HEK293T (cell line): ENCODE measurements at regions not wholly inside any gene's neighbourhood (a gene's known extent, or its start where the extent isn't known, plus 50 kb on each side); places are given as distances from the start of the nearest gene placed in this dataset.
A peak's percentile ranks its signal among the peaks of the same experiment; 100 is the strongest.

Source experiments
- CTCF ChIA-PET: fragments of 350-600 bp; formaldehyde crosslinking; extraction: SDS; loops from one replicate; lab custom pipeline; 2021; ENCODE audit warnings: antibody characterized with exemption, inconsistent platforms; lab: Yijun Ruan, JAX
- POLR2A ChIA-PET: fragments of 350-600 bp; formaldehyde crosslinking; extraction: SDS; loops from one replicate; lab custom pipeline; 2020; ENCODE audit warnings: antibody characterized with exemption, inconsistent platforms; lab: Yijun Ruan, JAX
- DNase-seq: peaks from one replicate; pipeline ENCODE4 v3.0.0; 2012; ENCODE audit warnings: mixed read lengths; ENCODE audit errors: extremely low spot score
- ARNT ChIP-seq: fragments of 450-650 bp; IDR thresholded peaks from 2 replicates; pipeline ENCODE4 v1.6.1; 2017; ENCODE audit warnings: mild to moderate bottlenecking
- BHLHE40 ChIP-seq: fragments of 450-650 bp; IDR thresholded peaks from 2 replicates; pipeline ENCODE4 v1.6.1; 2016; ENCODE audit warnings: mild to moderate bottlenecking, moderate library complexity, borderline replicate concordance
- CTBP1 ChIP-seq: fragments of 450-650 bp; IDR thresholded peaks from 2 replicates; pipeline ENCODE4 v1.6.1; 2016; ENCODE audit warnings: borderline replicate concordance
- ELF4 ChIP-seq: fragments of 450-650 bp; IDR thresholded peaks from 2 replicates; pipeline ENCODE4 v1.6.1; 2017; ENCODE audit warnings: antibody characterized with exemption
- FOXA1 ChIP-seq: fragments of 450-650 bp; IDR thresholded peaks from 2 replicates; pipeline ENCODE4 v1.6.1; 2016; ENCODE audit warnings: mild to moderate bottlenecking
- FOXK2 ChIP-seq: fragments of 450-650 bp; IDR thresholded peaks from 2 replicates; pipeline ENCODE4 v1.6.1; 2016; ENCODE audit warnings: mild to moderate bottlenecking
- FOXM1 ChIP-seq: fragments of 450-650 bp; IDR thresholded peaks from 2 replicates; pipeline ENCODE4 v1.6.1; 2017; ENCODE audit warnings: mild to moderate bottlenecking, borderline replicate concordance
- HDGF ChIP-seq: fragments of 450-650 bp; IDR thresholded peaks from 2 replicates; pipeline ENCODE4 v1.6.1; 2017; ENCODE audit warnings: antibody characterized with exemption, borderline replicate concordance
- L3MBTL2 ChIP-seq: fragments of 450-650 bp; conservative IDR thresholded peaks from 2 replicates; pipeline ENCODE4 v1.6.1; 2016; ENCODE audit warnings: mild to moderate bottlenecking
- LEF1 ChIP-seq: fragments of 450-650 bp; IDR thresholded peaks from 2 replicates; pipeline ENCODE4 v1.6.1; 2017; ENCODE audit warnings: mild to moderate bottlenecking, borderline replicate concordance
- NFRKB ChIP-seq: fragments of 450-650 bp; IDR thresholded peaks from 2 replicates; pipeline ENCODE4 v1.6.1; 2016; ENCODE audit warnings: mild to moderate bottlenecking, moderate library complexity
- SP1 ChIP-seq: fragments of 450-650 bp; IDR thresholded peaks from 2 replicates; pipeline ENCODE4 v1.6.1; 2017
- SUZ12 ChIP-seq: fragments of 450-650 bp; IDR thresholded peaks from 2 replicates; pipeline ENCODE4 v1.6.1; 2016; ENCODE audit warnings: mild to moderate bottlenecking
- TARDBP ChIP-seq: fragments of 450-650 bp; IDR thresholded peaks from 2 replicates; pipeline ENCODE4 v1.6.1; 2016
- ZNF384 ChIP-seq: fragments of 450-650 bp; IDR thresholded peaks from 2 replicates; pipeline ENCODE4 v1.6.1; 2016
- TF ChIP-seq, protein P1 (sequence below): fragments of 450-650 bp; IDR thresholded peaks from 2 replicates; pipeline ENCODE4 v1.6.1; 2016

DNA sequence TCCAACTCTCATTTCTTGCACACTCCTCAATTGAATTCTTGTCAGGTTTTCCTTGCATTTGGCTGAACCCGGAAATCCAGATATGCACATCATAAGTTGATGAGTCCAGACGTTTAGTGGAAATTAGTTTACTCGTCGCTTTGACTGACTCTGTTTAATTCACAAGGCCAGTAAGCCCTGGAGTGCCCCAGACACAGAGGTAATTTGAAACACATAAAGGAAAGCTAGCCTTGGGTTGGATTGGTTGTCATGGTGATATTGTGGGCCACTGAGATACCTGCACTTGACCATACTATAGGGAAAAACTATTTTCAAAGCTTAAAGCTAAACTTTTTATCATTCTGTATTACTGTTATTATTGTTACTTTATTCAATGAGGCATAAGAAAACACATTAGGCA, 178.3 kb upstream of the CA10 start:
- TF ChIP-seq, protein P1, sequence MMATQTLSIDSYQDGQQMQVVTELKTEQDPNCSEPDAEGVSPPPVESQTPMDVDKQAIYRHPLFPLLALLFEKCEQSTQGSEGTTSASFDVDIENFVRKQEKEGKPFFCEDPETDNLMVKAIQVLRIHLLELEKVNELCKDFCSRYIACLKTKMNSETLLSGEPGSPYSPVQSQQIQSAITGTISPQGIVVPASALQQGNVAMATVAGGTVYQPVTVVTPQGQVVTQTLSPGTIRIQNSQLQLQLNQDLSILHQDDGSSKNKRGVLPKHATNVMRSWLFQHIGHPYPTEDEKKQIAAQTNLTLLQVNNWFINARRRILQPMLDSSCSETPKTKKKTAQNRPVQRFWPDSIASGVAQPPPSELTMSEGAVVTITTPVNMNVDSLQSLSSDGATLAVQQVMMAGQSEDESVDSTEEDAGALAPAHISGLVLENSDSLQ = no peak
- no peak for TF ChIP-seq BHLHE40
- CTCF ChIA-PET = no interaction called here
- no peak for DNase-seq
- POLR2A ChIA-PET = no interaction called here

DNA sequence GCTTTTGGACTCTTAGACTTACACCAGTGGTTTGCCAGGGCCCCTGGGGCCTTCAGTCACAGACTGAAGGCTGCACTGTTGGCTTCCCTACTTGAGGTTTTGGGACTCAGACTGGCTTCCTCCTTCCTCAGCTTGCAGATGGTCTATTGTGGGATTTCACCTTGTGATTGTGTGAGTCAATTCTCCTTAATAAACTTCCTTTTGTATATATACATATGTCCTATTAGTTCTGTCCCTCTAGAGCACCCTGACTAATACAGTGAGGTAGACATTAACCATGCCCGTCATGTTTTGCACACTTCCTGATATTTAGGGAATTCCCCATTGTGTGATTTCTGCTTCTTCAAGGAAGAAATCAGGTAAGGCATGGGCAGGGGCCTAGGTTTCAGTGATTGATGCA, 147.8 kb upstream of the CA10 start:
- CTCF ChIA-PET = no interaction called here
- POLR2A ChIA-PET = no interaction called here
- DNase-seq = no peak
- TF ChIP-seq FOXA1 (no peak), ZNF384 (no peak), BHLHE40 (no peak), TARDBP (no peak), ARNT (no peak), FOXK2 (no peak), FOXM1 (no peak), L3MBTL2 (no peak), LEF1 (no peak), NFRKB (no peak), SP1 (no peak), CTBP1 (no peak)

DNA sequence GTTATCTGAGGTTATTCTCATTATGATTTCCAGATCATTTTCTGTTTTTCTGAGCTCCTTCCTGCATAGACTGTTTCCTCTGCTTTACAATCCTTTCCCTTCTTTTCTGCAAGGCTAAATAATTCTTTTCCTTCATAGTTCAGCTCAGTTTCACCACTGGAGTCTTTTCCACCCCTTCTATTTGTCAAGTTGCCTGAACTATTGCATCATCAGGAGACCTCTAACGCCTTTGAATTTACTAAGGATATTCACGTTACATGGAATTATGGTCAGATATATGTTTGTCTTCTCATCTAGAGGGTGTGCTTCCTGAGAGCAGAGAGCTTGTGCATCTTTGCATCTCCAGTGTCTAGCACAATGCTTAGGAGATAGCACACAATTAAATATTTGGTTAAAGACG, 140.4 kb upstream of the CA10 start:
- TF ChIP-seq FOXM1 (no peak), CTBP1 (no peak), FOXK2 (no peak), NFRKB (no peak), SUZ12 (no peak), FOXA1 (no peak), L3MBTL2 (no peak), HDGF (no peak), BHLHE40 (no peak), TARDBP (no peak), ELF4 (no peak), SP1 (no peak), ZNF384 (no peak), ARNT (no peak), LEF1 (no peak)
- TF ChIP-seq, protein P1 = no peak
- ChIA-PET POLR2A (no interaction called here), CTCF (no interaction called here)
- DNase-seq = no peak

DNA sequence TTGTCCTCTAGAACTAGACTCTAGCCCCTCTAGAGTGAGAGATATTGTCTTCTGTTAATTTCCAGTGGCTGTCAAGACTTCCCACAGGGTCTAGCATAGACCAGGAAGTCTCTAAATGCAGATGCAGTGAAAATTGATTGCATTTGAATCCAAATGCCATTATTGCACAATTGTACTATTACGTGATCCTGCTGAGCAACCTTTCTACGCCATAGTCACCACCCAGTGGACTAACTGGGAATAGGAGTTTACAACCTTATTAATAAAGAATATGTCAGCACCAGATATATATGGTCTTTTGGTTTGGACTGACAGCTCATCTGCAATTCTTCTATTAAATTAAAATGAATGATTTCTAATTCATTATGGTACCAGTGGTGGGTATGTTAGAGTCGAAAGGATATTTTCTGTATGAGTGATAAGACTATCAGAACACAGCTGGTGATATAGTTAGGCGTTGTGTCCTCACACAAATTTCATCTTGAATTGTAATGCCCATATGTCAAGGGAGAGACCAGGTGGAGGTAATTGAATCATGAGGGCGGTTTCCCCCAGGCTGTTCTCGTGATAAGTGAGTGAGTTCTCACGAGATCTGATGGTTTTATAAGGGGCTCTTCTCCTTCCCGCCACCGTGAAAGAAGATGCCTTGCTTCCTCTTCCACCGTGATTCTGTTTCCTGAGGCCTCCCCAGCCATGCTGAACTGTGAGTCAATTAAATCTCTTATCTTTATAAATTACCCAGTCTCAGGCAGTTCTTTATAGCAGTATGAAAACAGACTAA, 138.9 kb upstream of the CA10 start:
- TF ChIP-seq, protein P1 = no peak
- no peak for TF ChIP-seq SP1
- TF ChIP-seq LEF1 = no peak
- no peak for TF ChIP-seq ZNF384
- no peak for TF ChIP-seq CTBP1
- TF ChIP-seq L3MBTL2 = no peak
- no peak for TF ChIP-seq ELF4
- TF ChIP-seq ARNT = no peak
- TF ChIP-seq HDGF = no peak
- DNase-seq = peak; percentile 6
- POLR2A ChIA-PET = no interaction called here
- CTCF ChIA-PET = no interaction called here

DNA sequence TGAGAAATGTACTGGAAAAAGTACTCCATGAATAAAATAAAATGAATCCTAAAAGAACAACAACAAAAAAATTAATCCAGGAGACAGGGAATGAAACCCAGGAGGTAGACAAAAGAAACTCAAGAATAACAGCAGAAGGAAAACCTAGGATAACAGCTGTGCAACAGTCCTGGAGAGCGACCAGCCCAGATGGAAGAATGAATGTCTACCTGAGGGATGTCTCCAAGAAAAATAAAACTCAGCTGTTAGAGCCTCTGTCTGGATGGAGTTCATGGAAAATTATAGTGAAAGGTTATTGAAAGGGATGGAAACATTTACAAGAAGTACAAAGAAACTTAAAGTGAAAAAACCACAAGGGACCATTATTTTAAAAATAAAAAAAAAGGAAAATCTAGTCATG, 135.8 kb upstream of the CA10 start:
- ChIA-PET POLR2A (no interaction called here), CTCF (no interaction called here)
- DNase-seq = no peak
- TF ChIP-seq HDGF (no peak), ZNF384 (no peak), L3MBTL2 (no peak), ARNT (no peak), TARDBP (no peak), FOXA1 (no peak), SP1 (no peak), FOXM1 (no peak), ELF4 (no peak), SUZ12 (no peak), CTBP1 (no peak)
- TF ChIP-seq, protein P1 = no peak

DNA sequence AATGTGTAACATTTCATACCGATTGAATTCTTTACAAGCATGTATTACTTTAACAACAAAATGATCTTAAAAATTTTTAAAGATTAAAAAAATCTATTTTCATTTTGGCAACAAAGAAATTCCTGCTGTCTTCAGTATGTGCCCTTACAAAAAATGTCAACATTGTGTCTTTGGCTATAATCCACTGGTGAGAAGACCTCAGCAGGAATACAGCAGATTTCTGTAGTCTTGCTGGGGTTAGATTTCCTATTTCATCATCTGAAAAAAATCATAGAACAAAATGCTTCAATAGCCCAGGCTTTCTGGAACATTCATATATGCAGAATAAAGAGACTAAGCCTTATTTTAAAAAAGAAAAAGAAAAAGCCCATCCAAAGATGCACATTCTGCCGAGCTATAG, 129.1 kb upstream of the CA10 start:
- ChIA-PET CTCF (no interaction called here), POLR2A (no interaction called here)
- no peak for TF ChIP-seq ELF4
- no peak for TF ChIP-seq LEF1
- no peak for TF ChIP-seq FOXK2
- TF ChIP-seq ZNF384 = no peak
- TF ChIP-seq HDGF = no peak
- no peak for TF ChIP-seq L3MBTL2
- no peak for TF ChIP-seq NFRKB
- TF ChIP-seq, protein P1 = no peak
- TF ChIP-seq BHLHE40 = no peak
- no peak for DNase-seq
